Osteoblast (primary cell): ENCODE measurements at regions not wholly inside any gene's neighbourhood (a gene's known extent, or its start where the extent isn't known, plus 50 kb on each side); places are given as distances from the start of the nearest gene placed in this dataset.

Experiments
- DNase-seq: peaks from one replicate; pipeline ENCODE4 v3.0.0; 2011; ENCODE audit warnings: low spot score, mixed read lengths; ENCODE audit not compliant: insufficient read length; ENCODE audit errors: missing footprints
- H2AFZ ChIP-seq: 2 replicates; pipeline ENCODE4 v1.6.0; 2011; ENCODE audit warnings: mild to moderate bottlenecking, low read length
- H3K27ac ChIP-seq: 2 replicates; pipeline ENCODE4 v1.5.1; 2011; ENCODE audit warnings: mild to moderate bottlenecking, low read depth, low read length, moderate library complexity
- H3K27me3 ChIP-seq: 2 replicates; pipeline ENCODE4 v1.6.0; 2012; ENCODE audit warnings: mild to moderate bottlenecking, control low read depth, inconsistent platforms, low read length, moderate library complexity; ENCODE audit not compliant: insufficient read depth
- H3K36me3 ChIP-seq: 2 replicates; pipeline ENCODE4 v1.5.1; 2011; ENCODE audit warnings: mild to moderate bottlenecking, low read length, control low read depth, moderate library complexity; ENCODE audit not compliant: insufficient read depth
- H3K4me1 ChIP-seq: 2 replicates; pipeline ENCODE4 v1.5.1; 2011; ENCODE audit warnings: mild to moderate bottlenecking, low read length, control low read depth, moderate library complexity; ENCODE audit not compliant: insufficient read depth
- H3K4me2 ChIP-seq: 2 replicates; pipeline ENCODE4 v1.6.0; 2011; ENCODE audit warnings: mild to moderate bottlenecking, low read length; ENCODE audit not compliant: insufficient read depth
- H3K4me3 ChIP-seq: fragments of 200-600 bp; sonication (generic); 3 replicates; pipeline ENCODE4 v1.5.1; 2012; ENCODE audit warnings: mild to moderate bottlenecking, low read length, inconsistent platforms; ENCODE audit not compliant: insufficient read depth
- H3K79me2 ChIP-seq: 2 replicates; pipeline ENCODE4 v1.6.0; 2012; ENCODE audit warnings: mild to moderate bottlenecking, low read length, control low read depth, inconsistent platforms; ENCODE audit not compliant: insufficient read depth
- H3K9me3 ChIP-seq: 2 replicates; pipeline ENCODE4 v1.5.1; 2011; ENCODE audit warnings: low read depth, low read length, control low read depth
- H4K20me1 ChIP-seq: 2 replicates; pipeline ENCODE4 v1.6.0; 2012; ENCODE audit warnings: mild to moderate bottlenecking, low read length, control low read depth; ENCODE audit not compliant: insufficient read depth
- TF ChIP-seq, protein P1 (sequence below): IDR thresholded peaks from 2 replicates; pipeline ENCODE4 v1.5.1; 2011; ENCODE audit warnings: mild to moderate bottlenecking, low read depth, low read length, moderate library complexity; ENCODE audit errors: extremely low read depth

DNA sequence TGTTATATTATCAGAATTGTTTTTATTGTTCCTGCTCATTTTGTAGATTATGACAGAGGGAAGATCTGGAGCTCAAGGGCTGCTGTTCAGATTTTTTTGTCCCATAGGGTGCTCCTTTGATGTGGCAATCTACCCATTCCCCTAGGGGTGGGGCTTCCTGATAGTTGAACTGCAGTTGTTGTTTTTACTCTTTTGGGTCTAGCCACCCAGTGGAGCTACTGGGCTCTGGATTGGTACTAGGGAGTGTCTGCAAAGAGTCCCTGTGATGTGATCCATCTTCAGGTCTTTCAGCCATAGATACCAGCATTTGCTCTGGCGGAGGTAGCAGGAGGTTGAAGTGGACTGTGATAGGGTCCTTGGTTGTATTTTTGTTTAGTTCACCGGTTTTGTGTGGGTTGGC lies 57.9 kb upstream of the SLCO1B1 start:
- Histone ChIP-seq H3K4me1 (no peaks in the 10 kb centered on the region), H3K27ac (no peak overlapping the region), H3K4me3 (no peak overlapping the region), H3K4me2 (no peak overlapping the region), H3K79me2 (no peaks in the 10 kb centered on the region), H3K9me3 (no peaks in the 10 kb centered on the region), H2AFZ (no peak overlapping the region), H4K20me1 (no peaks in the 10 kb centered on the region), H3K36me3 (no peaks in the 10 kb centered on the region), H3K27me3 (no peaks in the 10 kb centered on the region)
- DNase-seq = no peak
- TF ChIP-seq, protein P1, sequence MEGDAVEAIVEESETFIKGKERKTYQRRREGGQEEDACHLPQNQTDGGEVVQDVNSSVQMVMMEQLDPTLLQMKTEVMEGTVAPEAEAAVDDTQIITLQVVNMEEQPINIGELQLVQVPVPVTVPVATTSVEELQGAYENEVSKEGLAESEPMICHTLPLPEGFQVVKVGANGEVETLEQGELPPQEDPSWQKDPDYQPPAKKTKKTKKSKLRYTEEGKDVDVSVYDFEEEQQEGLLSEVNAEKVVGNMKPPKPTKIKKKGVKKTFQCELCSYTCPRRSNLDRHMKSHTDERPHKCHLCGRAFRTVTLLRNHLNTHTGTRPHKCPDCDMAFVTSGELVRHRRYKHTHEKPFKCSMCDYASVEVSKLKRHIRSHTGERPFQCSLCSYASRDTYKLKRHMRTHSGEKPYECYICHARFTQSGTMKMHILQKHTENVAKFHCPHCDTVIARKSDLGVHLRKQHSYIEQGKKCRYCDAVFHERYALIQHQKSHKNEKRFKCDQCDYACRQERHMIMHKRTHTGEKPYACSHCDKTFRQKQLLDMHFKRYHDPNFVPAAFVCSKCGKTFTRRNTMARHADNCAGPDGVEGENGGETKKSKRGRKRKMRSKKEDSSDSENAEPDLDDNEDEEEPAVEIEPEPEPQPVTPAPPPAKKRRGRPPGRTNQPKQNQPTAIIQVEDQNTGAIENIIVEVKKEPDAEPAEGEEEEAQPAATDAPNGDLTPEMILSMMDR = no peak

DNA sequence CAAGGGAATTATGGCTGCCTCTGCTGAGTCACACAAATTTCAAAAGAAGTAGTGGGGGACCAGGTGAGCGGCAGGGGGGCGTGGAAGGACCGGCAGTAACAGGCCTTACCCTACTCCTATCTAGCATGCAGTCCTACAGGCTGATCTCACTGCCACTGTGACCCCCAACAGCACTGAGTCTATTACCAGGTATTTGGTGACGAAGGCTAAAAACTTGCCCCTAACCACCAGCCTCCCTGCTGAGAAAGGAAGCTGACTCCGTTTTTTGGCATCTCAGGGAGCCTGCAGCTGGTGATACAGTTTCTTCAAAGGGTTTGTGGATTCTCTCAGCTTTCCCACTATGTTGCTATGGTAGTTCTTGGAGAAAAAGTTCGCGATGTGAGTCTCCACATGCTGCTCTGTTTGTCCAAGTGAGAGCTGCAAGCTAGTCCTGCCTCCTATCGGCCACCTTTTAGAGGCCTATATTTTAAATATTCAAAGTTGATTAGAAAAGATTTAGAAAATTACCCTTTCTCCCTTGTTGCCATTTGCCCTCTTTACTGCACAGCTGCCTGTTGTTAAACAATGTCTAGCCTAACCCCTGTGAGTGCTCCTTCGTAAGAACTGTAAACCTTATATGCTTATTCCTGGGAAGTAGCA lies 57.1 kb upstream of the SLCO1B1 start:
- no peak for DNase-seq
- no peak overlapping the region for H2AFZ ChIP-seq

More for the DNA sequence above, 57.1 kb upstream of the SLCO1B1 start:
- H3K4me1 ChIP-seq = no peaks in the 10 kb centered on the region
- H4K20me1 ChIP-seq = no peaks in the 10 kb centered on the region
- TF ChIP-seq, protein P1 = no peak
- H3K36me3 ChIP-seq = no peaks in the 10 kb centered on the region
- no peak overlapping the region for H3K4me3 ChIP-seq
- H3K4me2 ChIP-seq = no peak overlapping the region
- no peaks in the 10 kb centered on the region for H3K79me2 ChIP-seq
- H3K27ac ChIP-seq = no peak overlapping the region
- no peaks in the 10 kb centered on the region for H3K9me3 ChIP-seq
- H3K27me3 ChIP-seq = no peaks in the 10 kb centered on the region
